HG02852 (cell line): ENCODE measurements at regions not wholly inside any gene's neighbourhood (a gene's known extent, or its start where the extent isn't known, plus 50 kb on each side); places are given as distances from the start of the nearest gene placed in this dataset.
"Not testable (repeated sequence)": the region's sequence is repeated elsewhere in the genome, so short reads cannot be mapped to it uniquely, and the experiment has no call there.

Experiments
- ATAC-seq: cut with Tn5 transposase; IDR thresholded peaks from one replicate; pipeline ENCODE4 v1.9.1; 2021; ENCODE audit warnings: mild to moderate bottlenecking, moderate library complexity; ENCODE audit not compliant: unreplicated experiment

GRCh38 chr2:36238106-36238505 is 117.5 kb upstream of the CRIM1 start:
- ATAC-seq: no peak

- ATAC-seq: no peak
These were observed 119.7 kb upstream of the CRIM1 start for GRCh38 chr2:36235882-36236281.

GRCh38 chr2:36235426-36235825 is 120.2 kb upstream of the CRIM1 start:
- no peak for ATAC-seq

- no peak for ATAC-seq
These were observed 132.3 kb upstream of the CRIM1 start for GRCh38 chr2:36223259-36223658.

- ATAC-seq: no peak
These were observed 133.1 kb upstream of the CRIM1 start for GRCh38 chr2:36222485-36222884.

- no peak for ATAC-seq
These were observed 140.9 kb upstream of the CRIM1 start for GRCh38 chr2:36214691-36215090.

GRCh38 chr2:36203366-36203765 is 152.2 kb upstream of the CRIM1 start:
- ATAC-seq: no peak

- no peak for ATAC-seq
These were observed 158.2 kb upstream of the CRIM1 start for GRCh38 chr2:36197181-36197971.

GRCh38 chr2:36193680-36194079 is 161.9 kb upstream of the CRIM1 start:
- no peak for ATAC-seq

- ATAC-seq: no peak
These were observed 162.6 kb upstream of the CRIM1 start for GRCh38 chr2:36192983-36193382.

- ATAC-seq: no peak
These were observed 165.5 kb upstream of the CRIM1 start for GRCh38 chr2:36190097-36190496.

- no peak for ATAC-seq
These were observed 170.0 kb upstream of the CRIM1 start for GRCh38 chr2:36185624-36186023.

- no peak for ATAC-seq
These were observed 170.7 kb upstream of the CRIM1 start for GRCh38 chr2:36184848-36185247.

- not testable (repeated sequence) for ATAC-seq
These were observed 174.6 kb upstream of the CRIM1 start for GRCh38 chr2:36180789-36181482.

- not testable (repeated sequence) for ATAC-seq
These were observed 175.3 kb upstream of the CRIM1 start for GRCh38 chr2:36180293-36180692.

- not testable (repeated sequence) for ATAC-seq
These were observed 175.8 kb upstream of the CRIM1 start for GRCh38 chr2:36179668-36180269.

GRCh38 chr2:36178384-36178783 is 177.2 kb upstream of the CRIM1 start:
- ATAC-seq: no peak

GRCh38 chr2:36177282-36177681 is 178.3 kb upstream of the CRIM1 start:
- ATAC-seq: no peak

- no peak for ATAC-seq
These were observed 180.7 kb upstream of the CRIM1 start for GRCh38 chr2:36174920-36175319.

GRCh38 chr2:36173760-36174404 is 181.7 kb upstream of the CRIM1 start:
- no peak for ATAC-seq

- ATAC-seq: no peak
These were observed 182.8 kb upstream of the CRIM1 start for GRCh38 chr2:36172824-36173223.
